Left cardiac atrium (tissue), 4 donors: ENCODE measurements at regions not wholly inside any gene's neighbourhood (a gene's known extent, or its start where the extent isn't known, plus 50 kb on each side); places are given as distances from the start of the nearest gene placed in this dataset.

Experiments used
- ATAC-seq, 2 donors: fragments of 200-7000 bp; cut with Tn5 transposase; one replicate each; pipeline ENCODE4 v1.9.1; 2020; ENCODE audit warnings: mild to moderate bottlenecking in 2 of 2, moderate library complexity in 2 of 2
- DNase-seq: peaks from one replicate; pipeline ENCODE4 v3.0.0-alpha.2; 2020
- intact Hi-C, 2 donors: fragments of 100-400 bp; cut with DNase I; formaldehyde crosslinking; loops; one replicate each; pipeline versions ENCODE4 v1.14.1 to v1.15.1; 2022 to 2023
- donor health status: DM: no; HTN: yes; CAD: no.
- donor health status: DM: no; HTN: yes; CAD: no; lungs with severe emphysema.
- donor health status: DM: yes; HTN: yes; CAD: no.
- donor health status: Dilated cardiomyopathy.

GRCh38 chr20:58073945-58074856 lies 154.3 kb downstream of the ANKRD60 start:
- peak; percentile 50 to 66 for ATAC-seq
- intact Hi-C loops: no loop called here

GRCh38 chr20:58072695-58073671 lies 155.5 kb downstream of the ANKRD60 start:
- intact Hi-C loops: no loop called here
- ATAC-seq (no peak), DNase-seq (no peak)

More at GRCh38 chr20:58073945-58074856, 154.3 kb downstream of the ANKRD60 start:
- DNase-seq: peak; percentile 51

- intact Hi-C loops: no loop called here
Observed at GRCh38 chr20:58071991-58072390, 156.5 kb downstream of the ANKRD60 start.

GRCh38 chr20:58071298-58071697 lies 157.2 kb downstream of the ANKRD60 start:
- intact Hi-C loops: no loop called here
- ATAC-seq: no peak
- no peak for DNase-seq

More at GRCh38 chr20:58071991-58072390, 156.5 kb downstream of the ANKRD60 start:
- no peak for DNase-seq
- ATAC-seq: no peak

GRCh38 chr20:58070664-58071196 lies 157.7 kb downstream of the ANKRD60 start:
- intact Hi-C loops: no loop called here
- no peak for DNase-seq
- no peak for ATAC-seq

- no peak for ATAC-seq
- no peak for DNase-seq
- intact Hi-C loops: no loop called here
Observed at GRCh38 chr20:58069796-58070663, 158.4 kb downstream of the ANKRD60 start.

- intact Hi-C loops: no loop called here
- ATAC-seq (no peak), DNase-seq (no peak)
Observed at GRCh38 chr20:58069207-58069606, 159.2 kb downstream of the ANKRD60 start.

GRCh38 chr20:58065508-58066361 lies 162.7 kb downstream of the ANKRD60 start:
- intact Hi-C loops: no loop called here
- peak in 1 of 2 donors; percentile 77 for ATAC-seq
- no peak for DNase-seq

- ATAC-seq (peak in 1 of 2 donors; percentile 15), DNase-seq (no peak)
- intact Hi-C loops: no loop called here
Observed at GRCh38 chr20:58064411-58065010, 163.9 kb downstream of the ANKRD60 start.

GRCh38 chr20:58059260-58059544 lies 169.3 kb downstream of the ANKRD60 start:
- ATAC-seq: no peak
- intact Hi-C loops: no loop called here

GRCh38 chr20:58058421-58059259 lies 169.8 kb downstream of the ANKRD60 start:
- no peak for DNase-seq
- intact Hi-C loops: no loop called here
- ATAC-seq: no peak

More at GRCh38 chr20:58059260-58059544, 169.3 kb downstream of the ANKRD60 start:
- no peak for DNase-seq

GRCh38 chr20:58056921-58057686 lies 171.3 kb downstream of the ANKRD60 start:
- DNase-seq (no peak), ATAC-seq (no peak)
- intact Hi-C loops: no loop called here

- intact Hi-C loops: no loop called here
- no peak for DNase-seq
- no peak for ATAC-seq
Observed at GRCh38 chr20:58056021-58056591, 172.3 kb downstream of the ANKRD60 start.

GRCh38 chr20:58054780-58055373 lies 173.6 kb downstream of the ANKRD60 start:
- ATAC-seq (peak; percentile 78 to 86), DNase-seq (peak; percentile 73)
- intact Hi-C loops: no loop called here
